Right atrium auricular region (tissue), 2 donors: ENCODE measurements at regions not wholly inside any gene's neighbourhood (a gene's known extent, or its start where the extent isn't known, plus 50 kb on each side); places are given as distances from the start of the nearest gene placed in this dataset.

Experiments used
- DNase-seq: peaks from one replicate; pipeline ENCODE4 v3.0.0-alpha.2; 2019; ENCODE audit warnings: low spot score
- H3K27ac ChIP-seq, 2 donors: fragments of 200-600 bp; sonication (generic); 1 replicate in 1 of 2; 2 replicates in 1 of 2; pipeline ENCODE4 v1.5.1; 2016 to 2019
- H3K27me3 ChIP-seq, 2 donors: fragments of 200-600 bp; sonication (generic); one replicate each; pipeline versions ENCODE4 v1.5.1 to v1.6.0; 2017 to 2019
- H3K36me3 ChIP-seq: fragments of 200-600 bp; sonication (generic); one replicate; pipeline ENCODE4 v1.5.1; 2016
- H3K4me1 ChIP-seq, 2 donors: fragments of 200-600 bp; sonication (generic); one replicate each; pipeline versions ENCODE4 v1.5.1 to v1.6.0; 2017 to 2019
- H3K4me3 ChIP-seq, 2 donors: fragments of 200-600 bp; sonication (generic); 1 replicate in 1 of 2; 2 replicates in 1 of 2; pipeline ENCODE4 v1.5.1; 2017 to 2019; ENCODE audit warnings: mild to moderate bottlenecking in 1 of 2, moderate library complexity in 1 of 2
- H3K9me3 ChIP-seq, 2 donors: fragments of 200-600 bp; sonication (generic); one replicate each; pipeline ENCODE4 v1.5.1; 2019
- CTCF ChIP-seq, 2 donors: fragments of 200-600 bp; sonication (generic); IDR thresholded peaks; one replicate each; pipeline ENCODE4 v1.5.1; 2019; ENCODE audit warnings: antibody characterized with exemption in 2 of 2

GRCh38 chr10:31705136-31705535 is 223.5 kb downstream of the ARHGAP12 start:
- no peaks in the 10 kb centered on the region for H3K36me3 ChIP-seq
- TF ChIP-seq CTCF (IDR thresholded peaks at IDR 0.05): no peak
- peak overlapping the region; percentile 71 to 90 for H3K27ac ChIP-seq
- peaks cover 0 to 4% of the 10 kb centered on the region in 2 donors for H3K9me3 ChIP-seq
- H3K4me3 ChIP-seq: no peak overlapping the region
- no peak for DNase-seq
- H3K4me1 ChIP-seq: peaks cover 3 to 77% of the 10 kb centered on the region in 2 donors
- no peaks in the 10 kb centered on the region for H3K27me3 ChIP-seq

GRCh38 chr10:31704195-31704594 is 224.4 kb downstream of the ARHGAP12 start:
- no peak for DNase-seq
- no peak for TF ChIP-seq CTCF (IDR thresholded peaks at IDR 0.05)
- Histone ChIP-seq H3K9me3 (no peaks in the 10 kb centered on the region), H3K27me3 (no peaks in the 10 kb centered on the region), H3K27ac (peak overlapping the region; percentile 4 to 10), H3K36me3 (no peaks in the 10 kb centered on the region), H3K4me3 (no peak overlapping the region), H3K4me1 (peaks cover 3 to 83% of the 10 kb centered on the region in 2 donors)

GRCh38 chr10:31702954-31703353 is 225.7 kb downstream of the ARHGAP12 start:
- Histone ChIP-seq H3K9me3 (no peaks in the 10 kb centered on the region), H3K27me3 (no peaks in the 10 kb centered on the region), H3K36me3 (no peaks in the 10 kb centered on the region), H3K4me3 (no peak overlapping the region), H3K27ac (no peak overlapping the region), H3K4me1 (peaks cover 3 to 83% of the 10 kb centered on the region in 2 donors)
- no peak for DNase-seq
- no peak for TF ChIP-seq CTCF (IDR thresholded peaks at IDR 0.05)

DNA sequence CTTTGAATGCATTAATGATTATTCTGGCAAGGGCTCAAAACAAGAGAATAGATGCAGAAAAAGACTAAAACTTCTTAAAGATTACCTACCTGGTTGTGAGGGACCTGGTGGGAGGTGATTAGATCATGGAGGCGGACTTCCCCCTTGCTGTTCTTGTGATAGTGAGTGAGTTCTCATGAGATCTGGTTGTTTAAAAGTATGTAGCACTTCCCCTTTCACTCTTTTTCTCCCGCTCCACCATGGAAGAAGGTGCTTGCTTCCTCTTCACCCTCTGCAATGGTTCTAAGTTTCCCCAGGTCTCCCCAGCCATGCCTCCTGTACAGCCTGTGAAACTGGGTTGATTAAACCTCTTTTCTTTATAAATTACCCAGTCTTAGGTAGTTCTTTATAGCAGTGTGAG is 226.6 kb downstream of the ARHGAP12 start:
- H3K36me3 ChIP-seq: no peaks in the 10 kb centered on the region
- peak overlapping the region; percentile 89 to 94 for H3K27ac ChIP-seq
- no peak overlapping the region for H3K4me3 ChIP-seq
- DNase-seq: no peak
- H3K9me3 ChIP-seq: no peaks in the 10 kb centered on the region
- no peaks in the 10 kb centered on the region for H3K27me3 ChIP-seq
- no peak for TF ChIP-seq CTCF (IDR thresholded peaks at IDR 0.05)
- H3K4me1 ChIP-seq: peaks cover 3 to 76% of the 10 kb centered on the region in 2 donors

DNA sequence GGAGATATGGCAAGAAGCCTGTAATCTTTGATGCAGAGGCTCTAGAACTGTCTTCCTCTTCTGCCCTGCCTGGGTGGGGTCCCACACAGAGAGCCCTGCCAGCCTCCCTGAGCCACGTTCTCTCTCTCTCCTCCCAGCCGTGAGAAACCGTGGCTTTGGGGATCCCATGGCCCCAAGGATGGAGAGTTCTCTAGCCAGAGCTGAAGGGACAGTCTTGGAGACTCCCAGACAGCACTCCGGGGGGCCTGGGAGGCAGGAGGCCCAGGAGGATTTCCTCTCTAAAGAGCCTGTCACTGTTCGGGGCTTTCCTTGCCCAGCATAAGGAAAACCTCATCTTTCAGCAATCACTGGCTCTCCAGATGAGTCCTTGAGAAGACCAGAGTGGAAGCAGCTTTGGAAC is 227.1 kb downstream of the ARHGAP12 start:
- peak overlapping the region; percentile 89 to 94 for H3K27ac ChIP-seq
- no peak for TF ChIP-seq CTCF (IDR thresholded peaks at IDR 0.05)
- no peaks in the 10 kb centered on the region for H3K36me3 ChIP-seq
- H3K9me3 ChIP-seq: no peaks in the 10 kb centered on the region
- peaks cover 3 to 76% of the 10 kb centered on the region in 2 donors for H3K4me1 ChIP-seq
- no peaks in the 10 kb centered on the region for H3K27me3 ChIP-seq
- no peak for DNase-seq
- no peak overlapping the region for H3K4me3 ChIP-seq

DNA sequence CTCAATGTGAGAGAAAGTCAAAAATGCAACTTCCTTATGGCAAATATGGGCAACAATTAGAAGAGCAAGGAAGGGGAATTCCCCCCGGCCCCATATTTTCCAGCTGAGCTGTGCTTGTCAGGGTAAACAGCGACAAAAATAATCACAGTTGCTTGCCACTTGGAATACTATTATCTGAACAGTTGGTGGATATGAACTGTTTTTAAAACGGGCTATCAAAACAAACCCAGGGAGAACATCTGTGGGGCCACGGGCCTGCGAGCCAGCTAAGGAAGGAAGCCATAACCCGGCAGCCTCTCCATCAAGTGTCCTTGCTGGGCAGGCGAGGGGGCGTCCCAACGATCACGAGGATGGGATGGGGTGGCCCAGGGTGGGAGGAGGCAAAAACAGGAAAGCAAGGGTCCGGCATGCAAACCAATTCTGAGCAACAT is 228.4 kb downstream of the ARHGAP12 start:
- peak overlapping the region; percentile 89 to 94 for H3K27ac ChIP-seq
- no peaks in the 10 kb centered on the region for H3K27me3 ChIP-seq
- no peak for TF ChIP-seq CTCF (IDR thresholded peaks at IDR 0.05)
- no peaks in the 10 kb centered on the region for H3K9me3 ChIP-seq
- DNase-seq: no peak
- no peak overlapping the region for H3K4me3 ChIP-seq
- peaks cover 3 to 66% of the 10 kb centered on the region in 2 donors for H3K4me1 ChIP-seq
- no peaks in the 10 kb centered on the region for H3K36me3 ChIP-seq
